Esophagus muscularis mucosa (tissue), 4 donors: ENCODE measurements at regions not wholly inside any gene's neighbourhood (a gene's known extent, or its start where the extent isn't known, plus 50 kb on each side); places are given as distances from the start of the nearest gene placed in this dataset.

ENCODE experiments used
- DNase-seq: peaks from one replicate; pipeline ENCODE4 v3.0.0-alpha.2; 2017; ENCODE audit errors: extremely low spot score
- H3K27ac ChIP-seq, 4 donors: fragments of 200-600 bp; sonication (generic); replicated peaks in 1 of 4; 1 replicate in 3 of 4; 2 replicates in 1 of 4; pipeline ENCODE4 v1.5.1; 2016 to 2019; ENCODE audit warnings: mild to moderate bottlenecking in 1 of 4
- H3K27me3 ChIP-seq, 4 donors: fragments of 200-600 bp; sonication (generic); one replicate each; pipeline versions ENCODE4 v1.5.1 to v1.6.0; 2016 to 2019
- H3K36me3 ChIP-seq, 4 donors: fragments of 200-600 bp; sonication (generic); one replicate each; pipeline ENCODE4 v1.5.1; 2016 to 2019
- H3K4me1 ChIP-seq, 4 donors: fragments of 200-600 bp; sonication (generic); one replicate each; pipeline ENCODE4 v1.5.1; 2016 to 2019
- H3K4me3 ChIP-seq, 4 donors: fragments of 200-600 bp; sonication (generic); 1 replicate in 2 of 4; 2 replicates in 2 of 4; pipeline ENCODE4 v1.5.1; 2016 to 2019; ENCODE audit warnings: mild to moderate bottlenecking in 4 of 4, moderate library complexity in 1 of 4
- H3K9me3 ChIP-seq, 4 donors: fragments of 200-600 bp; sonication (generic); 1 replicate in 3 of 4; 2 replicates in 1 of 4; pipeline ENCODE4 v1.5.1; 2016 to 2019
- EP300 ChIP-seq: sonication (generic); formaldehyde crosslinking; IDR thresholded peaks from one replicate; pipeline ENCODE4 v1.6.1; 2017; ENCODE audit warnings: antibody characterized with exemption
- POLR2A ChIP-seq: fragments of 450-650 bp; IDR thresholded peaks from one replicate; pipeline ENCODE4 v1.6.1; 2017; ENCODE audit warnings: antibody characterized with exemption, moderate library complexity, mild to moderate bottlenecking, low read depth
- POLR2AphosphoS5 ChIP-seq, 2 donors: sonication (generic); formaldehyde crosslinking; IDR thresholded peaks; one replicate each; pipeline ENCODE4 v1.6.1; 2017; ENCODE audit warnings: antibody characterized with exemption in 2 of 2
- WGBS: methylation state at CpG from one replicate; pipeline ENCODE4 v1.1.5; 2018; 5-methylcytosine and 5-hydroxymethylcytosine counted together
- intact Hi-C: fragments of 100-400 bp; cut with DNase I; formaldehyde crosslinking; loops from one replicate; pipeline ENCODE4 v1.15.1; 2023
- TF ChIP-seq, protein P1 (sequence below), 3 experiments: fragments of 200-600 bp in 2 of 3; fragments of 450-650 bp in 1 of 3; sonication (generic) in 2 of 3; IDR thresholded peaks; one replicate each; pipeline ENCODE4 v1.5.1; 2017 to 2019; ENCODE audit warnings: antibody characterized with exemption in 3 of 3, mild to moderate bottlenecking in 2 of 3, moderate library complexity in 1 of 3

DNA sequence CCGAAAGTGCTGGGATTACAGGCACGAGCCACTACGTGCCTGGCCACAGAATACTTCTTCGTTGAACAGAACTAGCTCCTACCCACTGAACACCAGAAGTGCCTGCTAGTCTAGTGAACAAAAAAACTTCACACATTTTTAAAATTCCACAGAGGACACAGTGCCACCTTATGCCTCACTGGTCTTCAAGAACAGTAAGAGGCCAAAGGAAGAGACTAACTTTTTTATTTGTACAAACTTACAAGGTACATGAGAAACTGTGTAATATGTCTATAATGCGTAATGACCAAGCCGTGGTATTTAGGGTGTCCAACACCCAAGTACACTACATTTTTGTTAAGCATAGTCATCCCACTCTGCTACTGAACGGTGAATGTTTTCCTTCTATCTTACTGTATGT, 144.4 kb upstream of the PTER start:
- DNase-seq: peak; percentile 31
- no peaks in the 10 kb centered on the region for H3K4me1 ChIP-seq
- H3K4me3 ChIP-seq: no peak overlapping the region
- H3K9me3 ChIP-seq: no peaks in the 10 kb centered on the region
- H3K27ac ChIP-seq: no peak overlapping the region
- intact Hi-C loops: no loop called here
- TF ChIP-seq EP300 (no peak), POLR2A (no peak), POLR2AphosphoS5 (IDR thresholded peaks at IDR 0.05) (no peak)
- TF ChIP-seq, protein P1, sequence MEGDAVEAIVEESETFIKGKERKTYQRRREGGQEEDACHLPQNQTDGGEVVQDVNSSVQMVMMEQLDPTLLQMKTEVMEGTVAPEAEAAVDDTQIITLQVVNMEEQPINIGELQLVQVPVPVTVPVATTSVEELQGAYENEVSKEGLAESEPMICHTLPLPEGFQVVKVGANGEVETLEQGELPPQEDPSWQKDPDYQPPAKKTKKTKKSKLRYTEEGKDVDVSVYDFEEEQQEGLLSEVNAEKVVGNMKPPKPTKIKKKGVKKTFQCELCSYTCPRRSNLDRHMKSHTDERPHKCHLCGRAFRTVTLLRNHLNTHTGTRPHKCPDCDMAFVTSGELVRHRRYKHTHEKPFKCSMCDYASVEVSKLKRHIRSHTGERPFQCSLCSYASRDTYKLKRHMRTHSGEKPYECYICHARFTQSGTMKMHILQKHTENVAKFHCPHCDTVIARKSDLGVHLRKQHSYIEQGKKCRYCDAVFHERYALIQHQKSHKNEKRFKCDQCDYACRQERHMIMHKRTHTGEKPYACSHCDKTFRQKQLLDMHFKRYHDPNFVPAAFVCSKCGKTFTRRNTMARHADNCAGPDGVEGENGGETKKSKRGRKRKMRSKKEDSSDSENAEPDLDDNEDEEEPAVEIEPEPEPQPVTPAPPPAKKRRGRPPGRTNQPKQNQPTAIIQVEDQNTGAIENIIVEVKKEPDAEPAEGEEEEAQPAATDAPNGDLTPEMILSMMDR (IDR thresholded peaks at IDR 0.05): no peak
- no peaks in the 10 kb centered on the region for H3K36me3 ChIP-seq
- 91% methylated on average over 7 of the region's 7 CpGs for WGBS
- no peaks in the 10 kb centered on the region for H3K27me3 ChIP-seq

DNA sequence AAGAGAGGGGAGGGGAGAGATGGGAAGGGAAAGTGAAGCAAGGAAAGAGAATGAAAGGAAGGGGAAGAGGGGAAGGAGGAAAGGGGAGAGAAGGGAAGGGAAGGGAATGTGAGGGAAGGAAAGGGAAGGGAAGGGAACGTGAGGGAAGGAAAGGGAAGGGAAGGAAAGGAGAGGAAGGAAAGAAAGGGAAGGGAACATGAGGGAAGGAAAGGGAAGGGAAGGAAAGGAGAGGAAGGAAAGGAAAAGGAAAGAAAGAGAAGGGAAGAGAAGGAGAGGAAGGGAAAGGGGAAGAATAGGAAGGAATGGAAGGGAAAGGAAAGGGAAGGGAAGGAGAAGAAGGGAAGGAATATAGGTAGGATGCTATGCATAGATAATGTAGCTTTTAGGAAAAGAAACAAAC, 139.7 kb upstream of the PTER start:
- H3K4me1 ChIP-seq: no peaks in the 10 kb centered on the region
- WGBS: 64% methylated on average over 1 of the region's 1 CpG
- no peak for DNase-seq
- no peaks in the 10 kb centered on the region for H3K27me3 ChIP-seq
- no peak overlapping the region for H3K4me3 ChIP-seq
- TF ChIP-seq POLR2AphosphoS5 (IDR thresholded peaks at IDR 0.05) (no peak), POLR2A (no peak), EP300 (no peak)
- TF ChIP-seq, protein P1 (IDR thresholded peaks at IDR 0.05): no peak
- intact Hi-C loops: no loop called here
- H3K36me3 ChIP-seq: no peaks in the 10 kb centered on the region
- no peaks in the 10 kb centered on the region for H3K9me3 ChIP-seq
- no peak overlapping the region for H3K27ac ChIP-seq

DNA sequence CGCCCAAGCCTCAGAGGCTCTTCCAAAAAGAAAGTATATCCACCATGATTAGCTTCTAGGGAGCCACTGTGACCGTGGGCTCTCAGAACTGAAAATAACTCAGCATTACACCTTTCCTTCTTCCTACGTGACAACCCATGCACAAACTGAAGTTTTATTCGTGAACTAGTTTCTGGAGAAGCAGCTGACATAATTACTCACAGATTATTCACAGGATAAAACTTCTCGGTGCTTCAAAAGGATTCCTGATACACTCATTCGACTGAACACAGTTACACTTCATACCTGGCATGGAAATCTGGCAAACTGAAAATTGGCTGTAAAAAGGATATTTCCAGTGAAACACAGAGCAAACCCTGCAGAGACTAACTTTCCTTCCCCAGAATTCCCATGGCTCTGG, 139.2 kb upstream of the PTER start:
- Histone ChIP-seq H3K27me3 (no peaks in the 10 kb centered on the region), H3K9me3 (no peaks in the 10 kb centered on the region), H3K4me1 (no peaks in the 10 kb centered on the region), H3K4me3 (no peak overlapping the region), H3K36me3 (no peaks in the 10 kb centered on the region), H3K27ac (no peak overlapping the region)
- intact Hi-C loops: no loop called here
- 60% methylated on average over 6 of the region's 6 CpGs for WGBS
- TF ChIP-seq POLR2A (no peak), POLR2AphosphoS5 (IDR thresholded peaks at IDR 0.05) (no peak), EP300 (no peak)
- TF ChIP-seq, protein P1 (IDR thresholded peaks at IDR 0.05): no peak
- peak; percentile 8 for DNase-seq

DNA sequence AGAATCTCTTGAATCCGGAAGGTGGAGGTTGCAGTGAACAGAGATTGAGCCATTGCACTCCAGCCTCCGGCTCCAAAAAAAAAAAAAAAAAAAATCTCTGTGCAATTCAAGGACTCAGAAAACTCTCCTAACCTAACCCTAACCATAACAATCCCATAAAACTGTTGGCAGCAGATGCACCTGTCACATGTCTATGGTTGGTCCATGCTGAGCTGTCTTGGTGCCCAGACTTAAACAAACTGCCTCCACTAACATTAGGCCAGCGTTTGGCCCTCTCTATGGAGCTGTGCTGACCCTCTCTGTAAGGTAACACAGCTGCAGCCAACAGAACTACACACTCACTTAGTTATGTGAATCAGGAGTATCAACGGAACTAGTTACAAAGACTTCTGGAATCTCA, 132.5 kb upstream of the PTER start:
- no peaks in the 10 kb centered on the region for H3K36me3 ChIP-seq
- no peak for DNase-seq
- no peaks in the 10 kb centered on the region for H3K9me3 ChIP-seq
- H3K4me1 ChIP-seq: no peaks in the 10 kb centered on the region
- no peak overlapping the region for H3K4me3 ChIP-seq
- intact Hi-C loops: no loop called here
- no peak overlapping the region for H3K27ac ChIP-seq
- TF ChIP-seq POLR2AphosphoS5 (IDR thresholded peaks at IDR 0.05) (no peak), EP300 (no peak), POLR2A (no peak)
- TF ChIP-seq, protein P1 (IDR thresholded peaks at IDR 0.05): no peak
- WGBS: 85% methylated on average over 3 of the region's 4 CpGs
- H3K27me3 ChIP-seq: no peaks in the 10 kb centered on the region

DNA sequence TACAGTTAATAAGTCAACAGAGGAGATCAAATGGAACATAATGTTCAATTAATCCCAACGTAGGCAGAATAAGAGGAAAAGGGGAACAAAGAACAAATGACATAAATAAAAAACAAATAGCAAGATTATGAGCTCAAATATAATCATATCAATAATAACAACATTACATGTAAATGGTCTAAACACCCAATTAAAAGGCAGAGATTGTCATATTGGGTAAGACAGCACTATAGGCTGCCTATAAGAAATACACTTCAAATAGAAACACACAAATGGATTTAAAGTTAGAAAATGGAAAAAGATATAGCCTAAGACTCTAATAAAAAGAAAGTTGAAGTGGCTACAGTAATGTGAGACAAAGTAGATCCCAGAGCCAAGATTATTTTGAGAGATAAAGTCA, 126.4 kb upstream of the PTER start:
- intact Hi-C loops: no loop called here
- H3K36me3 ChIP-seq: no peaks in the 10 kb centered on the region
- 66% methylated on average over 1 of the region's 1 CpG for WGBS
- H3K27me3 ChIP-seq: no peaks in the 10 kb centered on the region
- H3K27ac ChIP-seq: no peak overlapping the region
- DNase-seq: no peak
- H3K9me3 ChIP-seq: peaks cover 0 to 16% (median 3%) of the 10 kb centered on the region in 4 donors
- H3K4me1 ChIP-seq: no peaks in the 10 kb centered on the region
- no peak overlapping the region for H3K4me3 ChIP-seq
- TF ChIP-seq EP300: no peak
- TF ChIP-seq, protein P1 (IDR thresholded peaks at IDR 0.05): no peak
- TF ChIP-seq POLR2A: no peak
- TF ChIP-seq POLR2AphosphoS5 (IDR thresholded peaks at IDR 0.05): no peak
